Activated CD8-positive, alpha-beta memory T cell treated with anti-CD3 and anti-CD28 coated beads, Interleukin-2, amount 10 ng/mL, durations not matched to agents 7 days and 5 days (primary cell): ENCODE measurements at regions not wholly inside any gene's neighbourhood (a gene's known extent, or its start where the extent isn't known, plus 50 kb on each side); places are given as distances from the start of the nearest gene placed in this dataset.

Experiments
- ATAC-seq: fragments of 150-1000 bp; cut with Tn5 transposase; one replicate; pipeline ENCODE4 v1.10.0; 2021; ENCODE audit warnings: moderate library complexity
- CTCF ChIA-PET: fragments of 350-600 bp; sonication (Branson Sonifier 250); formaldehyde crosslinking; loops from one replicate; lab custom pipeline; 2021; ENCODE audit warnings: antibody characterized with exemption; lab: Charles Lee
- DNase-seq: peaks from one replicate; pipeline ENCODE4 v3.0.0-alpha.2; 2020
- H3K27ac Mint-ChIP-seq: one replicate; pipeline ENCODE4 v1.8.0; 2021; ENCODE audit warnings: mild to moderate bottlenecking, mixed read lengths
- H3K27me3 Mint-ChIP-seq: one replicate; pipeline ENCODE4 v1.8.0; 2021; ENCODE audit warnings: mixed read lengths
- H3K36me3 Mint-ChIP-seq: one replicate; pipeline ENCODE4 v1.8.0; 2021; ENCODE audit warnings: mild to moderate bottlenecking, mixed read lengths
- H3K4me1 Mint-ChIP-seq: one replicate; pipeline ENCODE4 v1.8.0; 2021; ENCODE audit warnings: mixed read lengths
- H3K4me3 Mint-ChIP-seq: one replicate; pipeline ENCODE4 v1.8.0; 2021; ENCODE audit warnings: mild to moderate bottlenecking, moderate library complexity, mixed read lengths
- H3K9me3 Mint-ChIP-seq: one replicate; pipeline ENCODE4 v1.8.0; 2022; ENCODE audit warnings: low read depth, mixed read lengths

GRCh38 chr15:93644595-93644994 lies 555.6 kb upstream of the RGMA start:
- no peak overlapping the region for H3K4me3 Mint-ChIP-seq
- no peak for DNase-seq
- no peak overlapping the region for H3K27ac Mint-ChIP-seq

GRCh38 chr15:93640411-93640962 lies 551.5 kb upstream of the RGMA start:
- no peak overlapping the region for H3K4me3 Mint-ChIP-seq
- H3K4me1 Mint-ChIP-seq = no peaks in the 10 kb centered on the region
- no peaks in the 10 kb centered on the region for H3K27me3 Mint-ChIP-seq
- H3K27ac Mint-ChIP-seq = no peak overlapping the region
- H3K36me3 Mint-ChIP-seq = no peaks in the 10 kb centered on the region
- no peak for ATAC-seq
- CTCF ChIA-PET = interaction anchor here (1.0 kb wide), 1 partner anchor 553 kb away, joined by 3 read pairs; no protein-coding TSS in a partner anchor
- no peak for DNase-seq
- no peaks in the 10 kb centered on the region for H3K9me3 Mint-ChIP-seq

More at GRCh38 chr15:93644595-93644994, 555.6 kb upstream of the RGMA start:
- Mint-ChIP-seq H3K36me3 (no peaks in the 10 kb centered on the region), H3K9me3 (no peaks in the 10 kb centered on the region), H3K27me3 (no peaks in the 10 kb centered on the region), H3K4me1 (no peaks in the 10 kb centered on the region)
- CTCF ChIA-PET = no interaction called here
- no peak for ATAC-seq

- H3K4me3 Mint-ChIP-seq = no peak overlapping the region
- DNase-seq (no peak), ATAC-seq (no peak)
- no peak overlapping the region for H3K27ac Mint-ChIP-seq
- no peaks in the 10 kb centered on the region for H3K36me3 Mint-ChIP-seq
- H3K27me3 Mint-ChIP-seq = no peaks in the 10 kb centered on the region
- no peaks in the 10 kb centered on the region for H3K4me1 Mint-ChIP-seq
- CTCF ChIA-PET = interaction anchor here (0.7 kb wide), 1 partner anchor 544 kb away, joined by 3 read pairs; no protein-coding TSS in a partner anchor
- peaks cover 2% of the 10 kb centered on the region for H3K9me3 Mint-ChIP-seq
Measured at GRCh38 chr15:93631958-93632618, 543.1 kb upstream of the RGMA start.

- Mint-ChIP-seq H3K9me3 (no peaks in the 10 kb centered on the region), H3K4me1 (no peaks in the 10 kb centered on the region), H3K27me3 (peaks cover 21% of the 10 kb centered on the region), H3K36me3 (no peaks in the 10 kb centered on the region), H3K27ac (no peak overlapping the region), H3K4me3 (no peak overlapping the region)
- DNase-seq (no peak), ATAC-seq (no peak)
- CTCF ChIA-PET = no interaction called here
Measured at GRCh38 chr15:93619597-93619996, 530.6 kb upstream of the RGMA start.

GRCh38 chr15:93617443-93617842 lies 528.4 kb upstream of the RGMA start:
- Mint-ChIP-seq H3K9me3 (no peaks in the 10 kb centered on the region), H3K27ac (no peak overlapping the region), H3K4me1 (no peaks in the 10 kb centered on the region), H3K27me3 (peaks cover 21% of the 10 kb centered on the region), H3K4me3 (no peak overlapping the region), H3K36me3 (no peaks in the 10 kb centered on the region)
- no peak for DNase-seq
- CTCF ChIA-PET = no interaction called here
- ATAC-seq = no peak

- CTCF ChIA-PET = no interaction called here
- H3K9me3 Mint-ChIP-seq = no peaks in the 10 kb centered on the region
- H3K27me3 Mint-ChIP-seq = peaks cover 20% of the 10 kb centered on the region
- H3K27ac Mint-ChIP-seq = no peak overlapping the region
- DNase-seq = no peak
- no peaks in the 10 kb centered on the region for H3K4me1 Mint-ChIP-seq
- ATAC-seq = no peak
- no peak overlapping the region for H3K4me3 Mint-ChIP-seq
- no peaks in the 10 kb centered on the region for H3K36me3 Mint-ChIP-seq
Measured at GRCh38 chr15:93614386-93615104, 525.5 kb upstream of the RGMA start.

GRCh38 chr15:93613386-93613785 lies 524.4 kb upstream of the RGMA start:
- ATAC-seq (no peak), DNase-seq (no peak)
- CTCF ChIA-PET = no interaction called here
- Mint-ChIP-seq H3K4me1 (no peaks in the 10 kb centered on the region), H3K36me3 (no peaks in the 10 kb centered on the region), H3K27ac (no peak overlapping the region), H3K9me3 (no peaks in the 10 kb centered on the region), H3K4me3 (no peak overlapping the region), H3K27me3 (peaks cover 16% of the 10 kb centered on the region)

- H3K36me3 Mint-ChIP-seq = no peaks in the 10 kb centered on the region
- H3K4me3 Mint-ChIP-seq = no peak overlapping the region
- H3K27me3 Mint-ChIP-seq = peaks cover 18% of the 10 kb centered on the region
- DNase-seq (no peak), ATAC-seq (no peak)
- no peaks in the 10 kb centered on the region for H3K9me3 Mint-ChIP-seq
- CTCF ChIA-PET = no interaction called here
- no peaks in the 10 kb centered on the region for H3K4me1 Mint-ChIP-seq
- no peak overlapping the region for H3K27ac Mint-ChIP-seq
Measured at GRCh38 chr15:93612953-93613352, 523.9 kb upstream of the RGMA start.

- Mint-ChIP-seq H3K36me3 (no peaks in the 10 kb centered on the region), H3K27me3 (peaks cover 9% of the 10 kb centered on the region), H3K4me3 (no peak overlapping the region), H3K27ac (no peak overlapping the region), H3K9me3 (no peaks in the 10 kb centered on the region), H3K4me1 (no peaks in the 10 kb centered on the region)
- DNase-seq = no peak
- no peak for ATAC-seq
- CTCF ChIA-PET = no interaction called here
Measured at GRCh38 chr15:93610944-93611343, 521.9 kb upstream of the RGMA start.

- H3K36me3 Mint-ChIP-seq = no peaks in the 10 kb centered on the region
- H3K27me3 Mint-ChIP-seq = peaks cover 5% of the 10 kb centered on the region
- CTCF ChIA-PET = no interaction called here
- no peaks in the 10 kb centered on the region for H3K4me1 Mint-ChIP-seq
- no peak overlapping the region for H3K27ac Mint-ChIP-seq
- no peak overlapping the region for H3K4me3 Mint-ChIP-seq
- DNase-seq (no peak), ATAC-seq (no peak)
- no peaks in the 10 kb centered on the region for H3K9me3 Mint-ChIP-seq
Measured at GRCh38 chr15:93608643-93609148, 519.7 kb upstream of the RGMA start.

GRCh38 chr15:93603550-93603949 lies 514.5 kb upstream of the RGMA start:
- CTCF ChIA-PET = no interaction called here
- Mint-ChIP-seq H3K27me3 (peaks cover 3% of the 10 kb centered on the region), H3K4me1 (no peaks in the 10 kb centered on the region), H3K4me3 (no peak overlapping the region), H3K27ac (no peak overlapping the region), H3K36me3 (no peaks in the 10 kb centered on the region), H3K9me3 (no peaks in the 10 kb centered on the region)
- no peak for DNase-seq
- no peak for ATAC-seq

GRCh38 chr15:93587059-93587521 lies 498.1 kb upstream of the RGMA start:
- DNase-seq = no peak
- CTCF ChIA-PET = no interaction called here
- H3K4me1 Mint-ChIP-seq = no peaks in the 10 kb centered on the region
- no peak for ATAC-seq
- H3K36me3 Mint-ChIP-seq = no peaks in the 10 kb centered on the region
- H3K4me3 Mint-ChIP-seq = no peak overlapping the region
- no peaks in the 10 kb centered on the region for H3K9me3 Mint-ChIP-seq
- peaks cover 9% of the 10 kb centered on the region for H3K27me3 Mint-ChIP-seq
- H3K27ac Mint-ChIP-seq = no peak overlapping the region

- ATAC-seq = no peak
- H3K4me3 Mint-ChIP-seq = no peak overlapping the region
Measured at GRCh38 chr15:93585012-93585411, 496.0 kb upstream of the RGMA start.

GRCh38 chr15:93583968-93584367 lies 495.0 kb upstream of the RGMA start:
- ATAC-seq = no peak
- Mint-ChIP-seq H3K9me3 (no peaks in the 10 kb centered on the region), H3K4me3 (no peak overlapping the region), H3K36me3 (no peaks in the 10 kb centered on the region), H3K4me1 (no peaks in the 10 kb centered on the region), H3K27ac (no peak overlapping the region), H3K27me3 (peaks cover 9% of the 10 kb centered on the region)
- CTCF ChIA-PET = no interaction called here
- no peak for DNase-seq

More at GRCh38 chr15:93585012-93585411, 496.0 kb upstream of the RGMA start:
- H3K27ac Mint-ChIP-seq = no peak overlapping the region
- peaks cover 9% of the 10 kb centered on the region for H3K27me3 Mint-ChIP-seq
- CTCF ChIA-PET = no interaction called here
- H3K36me3 Mint-ChIP-seq = no peaks in the 10 kb centered on the region
- no peaks in the 10 kb centered on the region for H3K4me1 Mint-ChIP-seq
- DNase-seq = no peak
- H3K9me3 Mint-ChIP-seq = no peaks in the 10 kb centered on the region
